IPS-NIHi11 (cell line): ENCODE measurements at regions not wholly inside any gene's neighbourhood (a gene's known extent, or its start where the extent isn't known, plus 50 kb on each side); places are given as distances from the start of the nearest gene placed in this dataset.
A peak's percentile ranks its signal among the peaks of the same experiment; 100 is the strongest.

Experiments used
- DNase-seq: peaks from one replicate; pipeline ENCODE4 v3.0.0; 2012; ENCODE audit warnings: mixed read lengths, low spot score

DNA sequence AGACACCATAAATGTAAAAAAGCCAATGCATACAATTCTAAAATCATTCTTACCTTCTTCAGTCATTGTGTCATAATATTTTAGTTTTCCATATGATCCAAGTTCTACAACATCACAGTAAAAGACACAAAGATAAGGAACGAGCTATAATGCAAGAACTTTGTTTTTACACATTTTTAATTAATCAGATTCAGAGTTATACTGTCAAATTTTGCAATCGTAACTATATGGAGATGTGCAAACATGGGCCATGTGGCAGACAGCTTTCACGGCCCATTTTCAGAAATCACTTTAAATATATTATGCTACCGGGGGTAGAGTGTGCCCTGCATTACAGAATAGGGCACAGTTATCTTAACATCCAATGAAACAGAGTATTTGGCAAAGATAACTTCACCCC is 188.4 kb downstream of the ACER2 start:
- DNase-seq: no peak

- no peak for DNase-seq
Observed at GRCh38 chr9:19595003-19595402, 186.2 kb downstream of the ACER2 start.

GRCh38 chr9:19587678-19588077 is 178.9 kb downstream of the ACER2 start:
- DNase-seq: no peak

- DNase-seq: no peak
Observed at GRCh38 chr9:19583890-19584289, 175.1 kb downstream of the ACER2 start.

GRCh38 chr9:19577411-19577810 is 168.6 kb downstream of the ACER2 start:
- DNase-seq: no peak

DNA sequence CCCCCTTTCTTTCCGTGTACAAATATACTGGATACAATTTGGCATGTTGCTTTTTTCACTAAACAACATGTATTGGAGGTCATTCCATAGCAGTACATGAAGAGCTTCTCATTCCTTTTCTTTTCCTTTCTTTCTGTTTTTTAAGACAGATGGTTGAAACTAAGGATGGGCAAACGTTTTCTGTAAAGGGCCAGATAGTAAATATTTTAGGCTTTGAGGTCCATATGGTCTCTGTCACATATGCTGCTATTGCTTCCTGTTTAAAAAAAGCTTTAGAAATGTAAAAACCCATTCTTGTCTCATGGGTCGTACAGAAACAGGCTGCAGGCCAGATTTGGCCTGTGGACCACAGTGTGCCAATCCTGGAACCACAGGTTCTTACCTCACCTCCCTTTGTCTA is 160.1 kb downstream of the ACER2 start:
- DNase-seq: no peak

DNA sequence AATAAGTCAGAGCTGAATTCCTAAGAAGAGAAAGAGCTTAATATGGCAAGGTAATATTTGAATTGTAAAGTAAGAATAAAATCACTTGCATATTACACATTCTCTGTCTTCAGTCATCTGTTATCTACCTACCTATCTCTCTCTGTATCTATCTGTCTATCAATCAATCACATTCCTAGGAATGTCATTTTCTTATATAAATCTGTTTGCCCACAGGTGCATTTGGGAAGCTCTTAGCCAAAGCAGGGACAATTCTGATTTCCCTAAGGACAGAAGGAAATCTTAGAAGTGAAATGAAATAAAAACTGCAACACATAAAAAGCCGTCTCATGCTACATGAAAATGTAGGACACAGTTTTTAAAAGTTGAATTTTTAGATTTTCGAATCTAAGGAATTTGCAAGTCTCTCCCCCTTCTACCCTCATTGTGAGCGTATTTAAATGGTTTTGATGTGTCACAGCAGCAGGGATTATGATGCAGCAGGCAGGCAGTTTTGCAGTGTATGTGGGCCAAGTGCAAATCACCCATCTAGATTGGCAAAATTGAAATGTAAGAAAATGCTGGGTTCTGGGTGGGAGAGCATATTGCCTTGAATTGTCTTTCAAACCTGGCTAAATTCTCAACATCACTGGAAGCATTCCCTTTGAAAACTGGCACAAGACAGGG is 155.7 kb downstream of the ACER2 start:
- DNase-seq: no peak

DNA sequence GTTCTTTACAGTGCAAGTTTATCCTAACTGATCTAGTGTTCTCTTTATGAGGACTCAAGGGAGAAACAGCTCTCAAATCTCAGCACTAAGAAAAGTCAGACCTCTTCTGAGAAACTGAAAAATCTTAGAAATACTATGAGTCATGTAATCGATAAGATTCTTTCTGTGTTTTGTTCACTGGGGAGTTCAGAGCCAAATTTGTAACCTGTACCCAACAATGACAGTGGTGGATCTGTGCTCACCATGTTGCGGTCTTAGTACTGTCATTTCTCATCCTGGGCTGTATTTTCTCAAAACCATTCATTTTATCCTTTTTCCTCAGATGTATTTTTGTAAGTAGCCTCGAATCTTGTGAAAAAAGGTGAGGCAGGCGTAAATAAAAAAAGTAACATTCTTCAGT is 146.4 kb downstream of the ACER2 start:
- no peak for DNase-seq

GRCh38 chr9:19554529-19554928 is 145.7 kb downstream of the ACER2 start:
- DNase-seq: no peak

DNA sequence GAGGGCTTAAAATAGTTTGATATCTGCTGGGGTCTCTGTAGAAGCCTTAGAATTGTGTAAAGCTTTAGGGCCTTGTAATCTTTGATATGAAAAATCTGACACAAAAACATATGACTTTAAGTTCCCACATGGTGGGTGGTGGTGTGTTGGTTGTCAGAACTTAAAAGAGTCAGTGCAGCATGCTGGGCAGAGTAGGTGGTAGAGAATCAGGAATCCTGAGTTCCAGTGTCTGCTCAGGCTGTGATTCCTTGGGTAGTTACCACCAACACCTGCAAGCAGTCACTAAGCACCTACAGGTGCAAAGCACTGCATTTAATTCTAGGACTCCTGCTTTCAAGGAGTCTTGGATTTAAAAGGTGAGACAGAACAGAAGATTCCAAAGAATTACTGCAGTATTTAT is 144.6 kb downstream of the ACER2 start:
- no peak for DNase-seq

- no peak for DNase-seq
Observed at GRCh38 chr9:19552282-19553105, 143.7 kb downstream of the ACER2 start.

DNA sequence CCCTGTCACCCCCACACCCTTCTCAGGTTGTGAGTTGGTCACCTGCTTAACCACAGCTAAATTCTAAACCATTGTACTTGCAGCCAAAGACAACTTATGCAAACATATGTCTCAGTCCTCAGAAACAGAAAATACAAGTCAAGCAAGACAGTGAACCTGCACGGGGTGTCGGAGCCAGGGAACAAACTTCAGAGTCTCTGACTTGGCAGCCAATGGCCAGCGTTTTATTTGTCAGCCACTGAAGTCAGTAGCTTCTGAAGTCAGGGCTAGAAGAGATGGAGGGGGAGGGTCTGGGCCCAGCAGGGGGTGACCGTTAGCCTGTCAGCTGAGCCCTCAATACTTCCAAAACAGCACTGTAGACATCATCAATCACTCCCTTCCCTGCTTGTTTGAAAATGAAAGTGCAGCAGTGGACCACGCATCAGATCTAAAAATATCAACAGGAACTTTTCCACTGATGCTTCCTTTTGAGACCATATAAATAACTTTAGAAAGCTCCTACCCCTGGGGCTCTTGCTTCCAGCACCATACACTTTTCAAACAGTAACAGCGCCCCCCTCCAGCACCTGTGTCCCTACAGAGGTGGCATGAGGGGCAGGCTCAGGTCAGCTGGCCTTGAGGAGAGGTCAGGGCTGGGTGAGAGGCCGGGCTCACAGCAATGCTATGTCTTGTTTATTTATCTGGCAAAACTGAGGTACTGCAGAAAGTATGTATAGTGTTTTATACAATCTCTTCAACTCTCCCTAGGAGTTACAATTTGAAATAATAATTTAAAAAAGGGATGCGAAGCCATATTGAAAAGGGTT is 142.5 kb downstream of the ACER2 start:
- peak; percentile 26 for DNase-seq

DNA sequence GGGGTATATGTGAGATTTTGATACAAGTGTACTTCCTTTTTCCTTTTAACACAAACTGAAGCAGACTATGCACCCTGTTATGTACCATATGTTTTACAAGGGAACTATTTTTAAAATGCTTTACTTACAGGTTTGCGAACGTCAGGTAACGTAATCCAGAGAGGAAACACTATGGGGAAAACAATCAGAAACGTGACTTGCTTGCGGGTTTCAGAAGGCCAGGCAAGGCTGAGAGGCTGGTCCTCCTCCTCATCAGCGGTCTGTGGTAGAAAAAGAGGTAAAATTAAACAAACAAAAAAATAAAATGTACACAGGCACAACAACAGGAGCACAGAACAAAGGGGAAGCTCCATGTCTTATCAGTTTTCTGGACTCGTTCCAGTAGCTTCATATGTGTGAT is 141.2 kb downstream of the ACER2 start:
- DNase-seq: no peak

- DNase-seq: no peak
Observed at GRCh38 chr9:19533373-19533772, 124.6 kb downstream of the ACER2 start.

DNA sequence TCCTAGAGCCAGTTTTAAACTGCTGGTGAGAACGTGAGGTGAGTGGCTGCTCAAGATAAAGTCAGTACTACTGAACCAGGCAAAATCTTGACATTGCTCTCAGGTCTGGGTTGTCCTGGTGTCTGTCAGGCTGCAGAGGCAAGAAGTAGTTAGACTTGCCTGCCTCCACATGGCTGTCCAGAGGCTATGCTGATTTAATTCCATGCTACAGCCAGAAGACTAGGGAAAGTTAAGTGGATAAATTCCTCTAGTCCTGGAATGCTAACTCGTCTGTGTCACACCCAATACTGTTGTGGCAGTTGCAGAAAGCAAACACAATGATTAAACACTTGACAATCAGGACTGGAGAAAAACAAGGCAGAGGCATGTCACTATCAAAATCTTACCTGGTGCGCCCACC is 118.9 kb downstream of the ACER2 start:
- no peak for DNase-seq

DNA sequence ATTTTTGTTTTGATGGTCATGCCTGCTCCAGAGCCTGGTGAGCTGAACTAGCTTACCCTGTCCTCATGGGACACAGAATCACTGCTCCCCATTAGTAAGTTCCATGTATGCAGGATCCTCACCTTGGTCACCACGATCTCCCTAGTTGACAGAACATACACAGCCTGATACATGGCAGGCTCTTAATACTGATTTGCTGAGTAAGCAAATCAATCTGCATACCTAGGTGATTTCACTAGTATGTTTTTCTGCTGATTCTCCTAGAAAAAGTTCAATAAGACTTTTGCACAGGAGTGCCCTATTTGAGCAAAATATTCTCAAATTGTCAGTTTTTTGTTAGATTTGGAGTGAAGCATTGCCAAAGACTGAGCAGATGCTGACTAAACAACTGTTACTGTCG is 113.7 kb downstream of the ACER2 start:
- DNase-seq: no peak

- DNase-seq: peak; percentile 17
Observed at GRCh38 chr9:19521205-19521604, 112.4 kb downstream of the ACER2 start.

- peak; percentile 67 for DNase-seq
Observed at GRCh38 chr9:19517202-19517942, 108.6 kb downstream of the ACER2 start.

DNA sequence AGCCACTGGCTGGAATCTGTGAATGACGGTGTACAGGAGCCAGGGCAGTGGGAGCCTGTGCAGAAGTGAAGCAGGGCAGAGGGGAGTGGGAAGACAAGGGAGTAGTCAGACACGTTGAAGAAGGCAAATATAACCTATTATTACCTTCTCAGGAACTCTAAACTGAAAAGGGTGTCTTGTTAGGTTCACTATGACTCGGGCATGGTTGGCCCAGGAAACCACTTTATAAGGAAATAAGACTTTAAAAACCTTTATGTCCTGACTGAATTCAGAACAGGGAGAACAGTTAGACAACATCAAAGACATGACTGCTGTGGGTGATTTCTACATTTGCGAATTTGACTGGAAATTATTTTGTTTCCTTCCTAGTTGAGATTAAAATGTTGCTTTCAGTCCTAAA is 107.5 kb downstream of the ACER2 start:
- DNase-seq: no peak

DNA sequence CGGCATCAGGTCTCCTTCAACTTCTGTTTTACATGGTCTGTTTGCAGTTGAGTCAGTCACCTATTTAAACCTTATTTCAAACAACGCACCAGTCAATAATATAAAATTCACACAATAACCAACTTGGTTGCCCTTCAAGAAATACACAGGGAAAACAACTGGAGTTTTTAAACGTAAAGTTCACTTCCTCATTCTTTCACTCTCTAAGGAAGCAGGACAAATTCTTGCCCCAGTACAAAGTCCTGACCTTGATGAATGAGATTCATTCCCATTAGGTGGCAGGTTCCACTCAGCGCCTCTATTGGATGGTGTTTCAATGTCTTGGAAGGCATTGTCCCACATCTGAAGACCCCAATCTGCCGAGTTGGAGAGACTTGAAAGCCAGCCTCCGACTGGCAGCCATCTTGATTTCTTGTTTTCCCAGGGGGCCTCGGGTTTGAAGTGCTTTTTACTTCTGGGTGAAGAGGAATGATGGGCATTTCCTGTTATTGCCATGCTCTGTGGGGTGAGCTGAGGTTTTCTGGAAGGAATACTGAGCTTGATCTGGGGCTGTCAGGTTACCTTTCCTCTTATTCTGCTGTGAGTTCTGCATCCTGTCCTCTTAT is 105.0 kb downstream of the ACER2 start:
- no peak for DNase-seq

- no peak for DNase-seq
Observed at GRCh38 chr9:19512103-19512832, 103.5 kb downstream of the ACER2 start.
